Liver (tissue), 8 donors: ENCODE measurements at regions not wholly inside any gene's neighbourhood (a gene's known extent, or its start where the extent isn't known, plus 50 kb on each side); places are given as distances from the start of the nearest gene placed in this dataset.

ENCODE experiments used
- DNase-seq: peaks from one replicate; pipeline ENCODE4 v3.0.0-alpha.2; 2017; ENCODE audit warnings: low spot score
- H3K27ac ChIP-seq, 2 donors: one replicate each; pipeline ENCODE4 v1.7.0; 2013; ENCODE audit warnings: inconsistent platforms in 2 of 2, low read length in 2 of 2, control low read depth in 1 of 2, low read depth in 1 of 2, mild to moderate bottlenecking in 1 of 2
- H3K27me3 ChIP-seq, 4 donors: one replicate each; pipeline versions ENCODE4 v1.6.1 to v1.7.0; 2013; ENCODE audit warnings: low read length in 3 of 4, inconsistent platforms in 1 of 4, mild to moderate bottlenecking in 1 of 4, moderate library complexity in 1 of 4; ENCODE audit not compliant: control insufficient read depth in 4 of 4, insufficient read depth in 4 of 4
- H3K36me3 ChIP-seq, 4 donors: one replicate each; pipeline versions ENCODE4 v1.6.1 to v1.7.0; 2013; ENCODE audit warnings: low read length in 3 of 4, mild to moderate bottlenecking in 3 of 4, low read depth in 1 of 4, moderate library complexity in 1 of 4; ENCODE audit not compliant: control insufficient read depth in 4 of 4, insufficient read depth in 3 of 4
- H3K4me1 ChIP-seq, 4 donors: one replicate each; pipeline versions ENCODE4 v1.6.1 to v1.7.0; 2013; ENCODE audit warnings: low read length in 3 of 4, mild to moderate bottlenecking in 3 of 4, moderate library complexity in 1 of 4; ENCODE audit not compliant: control insufficient read depth in 4 of 4, insufficient read depth in 4 of 4
- H3K4me3 ChIP-seq, 3 donors: one replicate each; pipeline versions ENCODE4 v1.6.1 to v1.7.0; 2013; ENCODE audit warnings: low read length in 3 of 3, control low read depth in 1 of 3, low read depth in 1 of 3, mild to moderate bottlenecking in 1 of 3
- H3K9ac ChIP-seq, 2 donors: one replicate each; pipeline ENCODE4 v1.7.0; 2013; ENCODE audit warnings: low read length in 2 of 2, mild to moderate bottlenecking in 2 of 2, moderate library complexity in 2 of 2, control low read depth in 1 of 2, low read depth in 1 of 2
- H3K9me3 ChIP-seq, 4 donors: one replicate each; pipeline versions ENCODE4 v1.6.1 to v1.7.0; 2013; ENCODE audit warnings: low read length in 3 of 4; ENCODE audit not compliant: control insufficient read depth in 4 of 4
- EGR1 ChIP-seq, 2 donors: IDR thresholded peaks; 2 replicates each; pipeline ENCODE4 v1.6.1; 2016 to 2018; ENCODE audit warnings: antibody characterized with exemption in 2 of 2, low read depth in 2 of 2
- FOXA1 ChIP-seq: IDR thresholded peaks from 2 replicates; pipeline ENCODE4 v1.6.1; 2016; ENCODE audit warnings: antibody characterized with exemption
- FOXA2 ChIP-seq: IDR thresholded peaks from 2 replicates; pipeline ENCODE4 v1.6.1; 2016; ENCODE audit warnings: antibody characterized with exemption
- GABPA ChIP-seq, 2 donors: IDR thresholded peaks in 1 of 2; conservative IDR thresholded peaks in 1 of 2; 2 replicates each; pipeline ENCODE4 v1.6.1; 2016; ENCODE audit warnings: antibody characterized with exemption in 2 of 2, mild to moderate bottlenecking in 1 of 2, moderate library complexity in 1 of 2
- HNF4A ChIP-seq, 2 donors: conservative IDR thresholded peaks; 2 replicates each; pipeline ENCODE4 v1.6.1; 2016; ENCODE audit warnings: antibody characterized with exemption in 2 of 2, mild to moderate bottlenecking in 2 of 2
- HNF4G ChIP-seq: IDR thresholded peaks from 2 replicates; pipeline ENCODE4 v1.6.1; 2016; ENCODE audit warnings: antibody characterized with exemption
- JUND ChIP-seq, 2 donors: IDR thresholded peaks; 2 replicates each; pipeline ENCODE4 v1.6.1; 2016; ENCODE audit warnings: antibody characterized with exemption in 2 of 2
- NR2F2 ChIP-seq: IDR thresholded peaks from 2 replicates; pipeline ENCODE4 v1.6.1; 2016; ENCODE audit warnings: antibody characterized with exemption
- RAD21 ChIP-seq, 2 donors: IDR thresholded peaks; 2 replicates each; pipeline ENCODE4 v1.6.1; 2016; ENCODE audit warnings: antibody characterized with exemption in 2 of 2, mild to moderate bottlenecking in 2 of 2
- RXRA ChIP-seq, 2 donors: IDR thresholded peaks; 2 replicates each; pipeline ENCODE4 v1.6.1; 2017 to 2018; ENCODE audit warnings: antibody characterized with exemption in 2 of 2, mild to moderate bottlenecking in 1 of 2
- SP1 ChIP-seq: IDR thresholded peaks from 2 replicates; pipeline ENCODE4 v1.6.1; 2018; ENCODE audit warnings: antibody characterized with exemption, mild to moderate bottlenecking
- TAF1 ChIP-seq: conservative IDR thresholded peaks from 2 replicates; pipeline ENCODE4 v1.6.1; 2016; ENCODE audit warnings: antibody characterized with exemption, mild to moderate bottlenecking
- YY1 ChIP-seq: IDR thresholded peaks from 2 replicates; pipeline ENCODE4 v1.6.1; 2016; ENCODE audit warnings: antibody characterized with exemption, mild to moderate bottlenecking
- WGBS: extraction: QIAGEN DNeasy Blood & Tissue Kit; methylation state at CpG from one replicate; pipeline ENCODE4 v1.1.7; 2013; 5-methylcytosine and 5-hydroxymethylcytosine counted together
- TF ChIP-seq, protein P1 (sequence below): IDR thresholded peaks from 2 replicates; pipeline ENCODE4 v1.6.1; 2016; ENCODE audit warnings: antibody characterized with exemption
- TF ChIP-seq, protein P2 (sequence below): IDR thresholded peaks from 2 replicates; pipeline ENCODE4 v1.6.1; 2016; ENCODE audit warnings: antibody characterized with exemption, mild to moderate bottlenecking
- TF ChIP-seq, protein P3 (sequence below): IDR thresholded peaks from 2 replicates; pipeline ENCODE4 v1.6.1; 2016; ENCODE audit warnings: antibody characterized with exemption
- TF ChIP-seq, protein P4 (sequence below): IDR thresholded peaks from 2 replicates; pipeline ENCODE4 v1.6.1; 2016; ENCODE audit warnings: antibody characterized with exemption
- TF ChIP-seq, protein P5 (sequence below): fragments of 150-350 bp; IDR thresholded peaks from 2 replicates; pipeline ENCODE4 v1.5.1; 2017; ENCODE audit warnings: improper control_type of control experiment, low read depth, low read length; ENCODE audit not compliant: missing input control
- donor health status: healthy.
- donor health status: healthy.
- donor health status: healthy.
- donor health status: healthy.
- donor health status: healthy.

DNA sequence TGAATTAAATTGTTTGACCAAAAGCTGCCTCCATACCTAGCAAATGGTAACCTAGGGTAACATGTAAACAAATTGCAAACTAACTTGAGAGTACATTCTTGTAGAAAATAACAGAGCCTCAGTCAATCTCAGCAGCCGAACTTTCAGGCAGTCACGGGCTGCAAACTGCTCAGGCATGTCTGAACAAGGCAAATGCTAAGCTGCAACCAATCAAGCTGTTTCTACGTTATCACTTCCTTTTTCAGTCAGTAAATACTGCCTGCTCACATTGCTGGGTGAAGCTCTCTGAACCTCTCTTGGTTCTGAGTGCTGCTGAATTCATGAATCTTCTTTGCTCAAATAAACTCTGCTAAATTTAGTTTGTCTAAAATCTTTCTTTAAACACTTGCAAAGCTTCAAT, 1212.4 kb downstream of the SORCS1 start:
- WGBS: 11% methylated on average over 3 of the region's 3 CpGs
- H3K27me3 ChIP-seq: no peaks in the 10 kb centered on the region
- H3K9me3 ChIP-seq: no peaks in the 10 kb centered on the region
- H3K9ac ChIP-seq: no peak overlapping the region
- TF ChIP-seq, protein P1, sequence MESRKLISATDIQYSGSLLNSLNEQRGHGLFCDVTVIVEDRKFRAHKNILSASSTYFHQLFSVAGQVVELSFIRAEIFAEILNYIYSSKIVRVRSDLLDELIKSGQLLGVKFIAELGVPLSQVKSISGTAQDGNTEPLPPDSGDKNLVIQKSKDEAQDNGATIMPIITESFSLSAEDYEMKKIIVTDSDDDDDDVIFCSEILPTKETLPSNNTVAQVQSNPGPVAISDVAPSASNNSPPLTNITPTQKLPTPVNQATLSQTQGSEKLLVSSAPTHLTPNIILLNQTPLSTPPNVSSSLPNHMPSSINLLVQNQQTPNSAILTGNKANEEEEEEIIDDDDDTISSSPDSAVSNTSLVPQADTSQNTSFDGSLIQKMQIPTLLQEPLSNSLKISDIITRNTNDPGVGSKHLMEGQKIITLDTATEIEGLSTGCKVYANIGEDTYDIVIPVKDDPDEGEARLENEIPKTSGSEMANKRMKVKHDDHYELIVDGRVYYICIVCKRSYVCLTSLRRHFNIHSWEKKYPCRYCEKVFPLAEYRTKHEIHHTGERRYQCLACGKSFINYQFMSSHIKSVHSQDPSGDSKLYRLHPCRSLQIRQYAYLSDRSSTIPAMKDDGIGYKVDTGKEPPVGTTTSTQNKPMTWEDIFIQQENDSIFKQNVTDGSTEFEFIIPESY: no peak
- no peak for TF ChIP-seq FOXA1
- TF ChIP-seq HNF4G: no peak
- no peak for TF ChIP-seq YY1
- no peak for TF ChIP-seq EGR1 (IDR thresholded peaks at IDR 0.05; ENCODE audit: low read depth in 2 of 2)
- TF ChIP-seq RXRA (IDR thresholded peaks at IDR 0.05): no peak
- TF ChIP-seq HNF4A (conservative IDR thresholded peaks at IDR 0.05): no peak
- TF ChIP-seq, protein P2, sequence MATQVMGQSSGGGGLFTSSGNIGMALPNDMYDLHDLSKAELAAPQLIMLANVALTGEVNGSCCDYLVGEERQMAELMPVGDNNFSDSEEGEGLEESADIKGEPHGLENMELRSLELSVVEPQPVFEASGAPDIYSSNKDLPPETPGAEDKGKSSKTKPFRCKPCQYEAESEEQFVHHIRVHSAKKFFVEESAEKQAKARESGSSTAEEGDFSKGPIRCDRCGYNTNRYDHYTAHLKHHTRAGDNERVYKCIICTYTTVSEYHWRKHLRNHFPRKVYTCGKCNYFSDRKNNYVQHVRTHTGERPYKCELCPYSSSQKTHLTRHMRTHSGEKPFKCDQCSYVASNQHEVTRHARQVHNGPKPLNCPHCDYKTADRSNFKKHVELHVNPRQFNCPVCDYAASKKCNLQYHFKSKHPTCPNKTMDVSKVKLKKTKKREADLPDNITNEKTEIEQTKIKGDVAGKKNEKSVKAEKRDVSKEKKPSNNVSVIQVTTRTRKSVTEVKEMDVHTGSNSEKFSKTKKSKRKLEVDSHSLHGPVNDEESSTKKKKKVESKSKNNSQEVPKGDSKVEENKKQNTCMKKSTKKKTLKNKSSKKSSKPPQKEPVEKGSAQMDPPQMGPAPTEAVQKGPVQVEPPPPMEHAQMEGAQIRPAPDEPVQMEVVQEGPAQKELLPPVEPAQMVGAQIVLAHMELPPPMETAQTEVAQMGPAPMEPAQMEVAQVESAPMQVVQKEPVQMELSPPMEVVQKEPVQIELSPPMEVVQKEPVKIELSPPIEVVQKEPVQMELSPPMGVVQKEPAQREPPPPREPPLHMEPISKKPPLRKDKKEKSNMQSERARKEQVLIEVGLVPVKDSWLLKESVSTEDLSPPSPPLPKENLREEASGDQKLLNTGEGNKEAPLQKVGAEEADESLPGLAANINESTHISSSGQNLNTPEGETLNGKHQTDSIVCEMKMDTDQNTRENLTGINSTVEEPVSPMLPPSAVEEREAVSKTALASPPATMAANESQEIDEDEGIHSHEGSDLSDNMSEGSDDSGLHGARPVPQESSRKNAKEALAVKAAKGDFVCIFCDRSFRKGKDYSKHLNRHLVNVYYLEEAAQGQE: no peak
- TF ChIP-seq, protein P3, sequence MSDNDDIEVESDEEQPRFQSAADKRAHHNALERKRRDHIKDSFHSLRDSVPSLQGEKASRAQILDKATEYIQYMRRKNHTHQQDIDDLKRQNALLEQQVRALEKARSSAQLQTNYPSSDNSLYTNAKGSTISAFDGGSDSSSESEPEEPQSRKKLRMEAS: no peak
- TF ChIP-seq, protein P4, sequence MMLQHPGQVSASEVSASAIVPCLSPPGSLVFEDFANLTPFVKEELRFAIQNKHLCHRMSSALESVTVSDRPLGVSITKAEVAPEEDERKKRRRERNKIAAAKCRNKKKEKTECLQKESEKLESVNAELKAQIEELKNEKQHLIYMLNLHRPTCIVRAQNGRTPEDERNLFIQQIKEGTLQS: no peak
- peak; percentile 44 for TF ChIP-seq FOXA2
- no peak for TF ChIP-seq JUND (IDR thresholded peaks at IDR 0.05)
- peak; percentile 17 to 37 for TF ChIP-seq RAD21 (IDR thresholded peaks at IDR 0.05)
- no peak for TF ChIP-seq TAF1
- TF ChIP-seq NR2F2: no peak
- H3K4me1 ChIP-seq: no peaks in the 10 kb centered on the region
- no peaks in the 10 kb centered on the region for H3K36me3 ChIP-seq
- no peak for DNase-seq
- H3K4me3 ChIP-seq: no peak overlapping the region
- no peak overlapping the region for H3K27ac ChIP-seq

DNA sequence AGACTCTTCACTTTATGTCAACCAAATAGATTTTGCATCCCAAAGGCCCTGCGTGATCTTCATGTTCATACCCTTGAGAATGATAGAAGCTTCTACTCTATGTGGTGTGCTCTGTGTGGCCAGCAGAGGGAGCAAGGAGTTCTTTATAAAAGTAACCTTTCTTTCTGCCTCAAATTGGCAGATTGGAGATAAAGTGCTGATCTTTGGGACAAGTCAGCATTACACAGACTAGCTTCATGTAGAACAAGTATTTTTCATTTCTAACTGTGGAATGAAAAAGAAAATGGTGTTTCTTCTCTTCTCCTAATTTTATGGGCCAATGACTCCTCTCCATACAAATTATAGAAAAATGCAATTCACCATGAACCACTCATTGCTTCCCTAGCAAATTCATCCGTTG, 1214.1 kb downstream of the SORCS1 start:
- peak; percentile 44 for DNase-seq
- 61% methylated on average over 2 of the region's 2 CpGs for WGBS
- H3K9me3 ChIP-seq: no peaks in the 10 kb centered on the region
- no peaks in the 10 kb centered on the region for H3K36me3 ChIP-seq
- no peaks in the 10 kb centered on the region for H3K4me1 ChIP-seq
- no peak overlapping the region for H3K27ac ChIP-seq
- H3K4me3 ChIP-seq: no peak overlapping the region
- no peak for TF ChIP-seq GABPA (IDR thresholded peaks at IDR 0.05 in 1 of 2, conservative IDR thresholded peaks at IDR 0.05 in 1 of 2)
- TF ChIP-seq FOXA1: no peak
- TF ChIP-seq, protein P5, sequence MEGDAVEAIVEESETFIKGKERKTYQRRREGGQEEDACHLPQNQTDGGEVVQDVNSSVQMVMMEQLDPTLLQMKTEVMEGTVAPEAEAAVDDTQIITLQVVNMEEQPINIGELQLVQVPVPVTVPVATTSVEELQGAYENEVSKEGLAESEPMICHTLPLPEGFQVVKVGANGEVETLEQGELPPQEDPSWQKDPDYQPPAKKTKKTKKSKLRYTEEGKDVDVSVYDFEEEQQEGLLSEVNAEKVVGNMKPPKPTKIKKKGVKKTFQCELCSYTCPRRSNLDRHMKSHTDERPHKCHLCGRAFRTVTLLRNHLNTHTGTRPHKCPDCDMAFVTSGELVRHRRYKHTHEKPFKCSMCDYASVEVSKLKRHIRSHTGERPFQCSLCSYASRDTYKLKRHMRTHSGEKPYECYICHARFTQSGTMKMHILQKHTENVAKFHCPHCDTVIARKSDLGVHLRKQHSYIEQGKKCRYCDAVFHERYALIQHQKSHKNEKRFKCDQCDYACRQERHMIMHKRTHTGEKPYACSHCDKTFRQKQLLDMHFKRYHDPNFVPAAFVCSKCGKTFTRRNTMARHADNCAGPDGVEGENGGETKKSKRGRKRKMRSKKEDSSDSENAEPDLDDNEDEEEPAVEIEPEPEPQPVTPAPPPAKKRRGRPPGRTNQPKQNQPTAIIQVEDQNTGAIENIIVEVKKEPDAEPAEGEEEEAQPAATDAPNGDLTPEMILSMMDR: peak; percentile 78
- TF ChIP-seq, protein P1: no peak
- TF ChIP-seq, protein P3: no peak
- TF ChIP-seq RAD21 (IDR thresholded peaks at IDR 0.05): peak; percentile 93 to 94
- TF ChIP-seq, protein P4: no peak
- TF ChIP-seq NR2F2: no peak
- TF ChIP-seq SP1: no peak
- H3K27me3 ChIP-seq: no peaks in the 10 kb centered on the region
- no peak overlapping the region for H3K9ac ChIP-seq
